ENCODE measurements at regions not wholly inside any gene's neighbourhood (a gene's known extent, or its start where the extent isn't known, plus 50 kb on each side); places are given as distances from the start of the nearest gene placed in this dataset.

- no peak overlapping the region for H3K4me3 ChIP-seq (ENCODE audit: low read length)
- TF ChIP-seq CTCF (conservative IDR thresholded peaks at IDR 0.05; ENCODE audit: low read depth, low read length): no peak
- TF ChIP-seq EZH2phosphoT487 (IDR thresholded peaks at IDR 0.05; ENCODE audit: borderline replicate concordance, low read length): no peak
- TF ChIP-seq EZH2 (IDR thresholded peaks at IDR 0.05; ENCODE audit: low read length, unreplicated experiment): no peak
- no peaks in the 10 kb centered on the region for H3K4me1 ChIP-seq (ENCODE audit: insufficient read depth, low read length)
- ChIA-PET CTCF (no interaction called here), POLR2A (ENCODE audit: unreplicated experiment) (no interaction called here)
- H3K36me3 ChIP-seq (ENCODE audit: low read depth, low read length): no peaks in the 10 kb centered on the region
- no peak for ATAC-seq
- no peaks in the 10 kb centered on the region for H3K9me3 ChIP-seq (ENCODE audit: low read length)
- H3K4me2 ChIP-seq (ENCODE audit: low read length): no peak overlapping the region
- H3F3A ChIP-seq (ENCODE audit: low read length, unreplicated experiment): no peaks in the 10 kb centered on the region
- no peak overlapping the region for H3K27ac ChIP-seq (ENCODE audit: low read length)
- H3K9me2 ChIP-seq (replicated peaks; ENCODE audit: low read length): no peaks in the 10 kb centered on the region
- no peak overlapping the region for H2AFZ ChIP-seq (ENCODE audit: low read length)
- no TSS peak for BruUV-seq (replicated peaks)
- no peaks in the 10 kb centered on the region for H4K20me1 ChIP-seq (ENCODE audit: low read length)
- H3K27me3 ChIP-seq (ENCODE audit: low read length): no peaks in the 10 kb centered on the region
- intact Hi-C loops (cut with micrococcal nuclease): no loop called here
- no peak for DNase-seq
- H3K9ac ChIP-seq (ENCODE audit: low read length): no peak overlapping the region
- H3K79me2 ChIP-seq (ENCODE audit: low read length): no peaks in the 10 kb centered on the region
Observed at GRCh38 chr4:31983677-31984076, 1263.5 kb downstream of the PCDH7 start.

GRCh38 chr4:31984872-31985271 is 1264.7 kb downstream of the PCDH7 start:
- intact Hi-C loops (cut with micrococcal nuclease): no loop called here
- BruUV-seq (replicated peaks): no TSS peak
- H3K9me2 ChIP-seq (replicated peaks; ENCODE audit: low read length): no peaks in the 10 kb centered on the region
- H3K4me1 ChIP-seq (ENCODE audit: insufficient read depth, low read length): no peaks in the 10 kb centered on the region
- ChIA-PET POLR2A (ENCODE audit: unreplicated experiment) (no interaction called here), CTCF (no interaction called here)
- H3K4me3 ChIP-seq (ENCODE audit: low read length): no peak overlapping the region
- no peak overlapping the region for H3K4me2 ChIP-seq (ENCODE audit: low read length)
- no peaks in the 10 kb centered on the region for H3K9me3 ChIP-seq (ENCODE audit: low read length)
- TF ChIP-seq CTCF (conservative IDR thresholded peaks at IDR 0.05; ENCODE audit: low read depth, low read length): no peak
- no peak for TF ChIP-seq EZH2 (IDR thresholded peaks at IDR 0.05; ENCODE audit: low read length, unreplicated experiment)
- TF ChIP-seq EZH2phosphoT487 (IDR thresholded peaks at IDR 0.05; ENCODE audit: borderline replicate concordance, low read length): no peak
- H3K27ac ChIP-seq (ENCODE audit: low read length): no peak overlapping the region
- H3K79me2 ChIP-seq (ENCODE audit: low read length): no peaks in the 10 kb centered on the region
- no peaks in the 10 kb centered on the region for H3K36me3 ChIP-seq (ENCODE audit: low read depth, low read length)
- no peaks in the 10 kb centered on the region for H4K20me1 ChIP-seq (ENCODE audit: low read length)
- no peak for DNase-seq
- H3K9ac ChIP-seq (ENCODE audit: low read length): no peak overlapping the region
- no peak overlapping the region for H2AFZ ChIP-seq (ENCODE audit: low read length)
- no peak for ATAC-seq
- H3F3A ChIP-seq (ENCODE audit: low read length, unreplicated experiment): no peaks in the 10 kb centered on the region
- H3K27me3 ChIP-seq (ENCODE audit: low read length): no peaks in the 10 kb centered on the region

GRCh38 chr4:31995943-31996901 is 1276.1 kb downstream of the PCDH7 start:
- Histone ChIP-seq H3K4me3 (ENCODE audit: low read length) (no peak overlapping the region), H3K27me3 (ENCODE audit: low read length) (no peaks in the 10 kb centered on the region), H3K4me1 (ENCODE audit: insufficient read depth, low read length) (no peaks in the 10 kb centered on the region), H3K36me3 (ENCODE audit: low read depth, low read length) (no peaks in the 10 kb centered on the region), H3K4me2 (ENCODE audit: low read length) (no peak overlapping the region), H3K79me2 (ENCODE audit: low read length) (no peaks in the 10 kb centered on the region), H3K9ac (ENCODE audit: low read length) (no peak overlapping the region), H3K9me2 (replicated peaks; ENCODE audit: low read length) (no peaks in the 10 kb centered on the region), H4K20me1 (ENCODE audit: low read length) (no peaks in the 10 kb centered on the region), H2AFZ (ENCODE audit: low read length) (no peak overlapping the region), H3F3A (ENCODE audit: low read length, unreplicated experiment) (no peaks in the 10 kb centered on the region), H3K27ac (ENCODE audit: low read length) (no peak overlapping the region), H3K9me3 (ENCODE audit: low read length) (no peaks in the 10 kb centered on the region)
- intact Hi-C loops (cut with micrococcal nuclease): no loop called here
- CTCF ChIA-PET: no interaction called here
- DNase-seq: no peak
- no TSS peak for BruUV-seq (replicated peaks)
- TF ChIP-seq CTCF (conservative IDR thresholded peaks at IDR 0.05; ENCODE audit: low read depth, low read length) (no peak), EZH2phosphoT487 (IDR thresholded peaks at IDR 0.05; ENCODE audit: borderline replicate concordance, low read length) (no peak), EZH2 (IDR thresholded peaks at IDR 0.05; ENCODE audit: low read length, unreplicated experiment) (no peak)
- ATAC-seq: no peak
- POLR2A ChIA-PET (ENCODE audit: unreplicated experiment): no interaction called here
